DND-41 (cell line): ENCODE measurements at regions not wholly inside any gene's neighbourhood (a gene's known extent, or its start where the extent isn't known, plus 50 kb on each side); places are given as distances from the start of the nearest gene placed in this dataset.

Experiments
- ATAC-seq: fragments of 200-7000 bp; cut with Tn5 transposase; 3 replicates; pipeline ENCODE4 v1.9.1; 2021; ENCODE audit warnings: low read depth; ENCODE audit not compliant: insufficient read depth
- DNase-seq: peaks from one replicate; pipeline ENCODE4 v3.0.0-alpha.2; 2020
- H2AFZ ChIP-seq: 2 replicates; pipeline ENCODE4 v1.6.0; 2012; ENCODE audit warnings: low read depth, low read length
- H3K27ac ChIP-seq: 2 replicates; pipeline ENCODE4 v1.5.1; 2012; ENCODE audit warnings: low read length, inconsistent platforms
- H3K27me3 ChIP-seq: fragments of 200-600 bp; sonication (generic); 2 replicates; pipeline ENCODE4 v1.6.0; 2012; ENCODE audit warnings: low read length, mild to moderate bottlenecking, inconsistent platforms; ENCODE audit not compliant: insufficient read depth, poor library complexity
- H3K36me3 ChIP-seq: 2 replicates; pipeline ENCODE4 v1.5.1; 2012; ENCODE audit warnings: low read length, inconsistent platforms; ENCODE audit not compliant: insufficient read depth
- H3K4me1 ChIP-seq: 2 replicates; pipeline ENCODE4 v1.5.1; 2012; ENCODE audit warnings: mild to moderate bottlenecking, low read length; ENCODE audit not compliant: insufficient read depth
- H3K4me2 ChIP-seq: 2 replicates; pipeline ENCODE4 v1.6.0; 2012; ENCODE audit warnings: mild to moderate bottlenecking, moderate library complexity, low read length, inconsistent platforms; ENCODE audit not compliant: insufficient read depth
- H3K4me3 ChIP-seq, 2 experiments: fragments of 200-600 bp in 1 of 2; shearing (Covaris generic) in 1 of 2; 2 replicates each; pipeline ENCODE4 v1.5.1; 2012 to 2016; ENCODE audit warnings: inconsistent platforms in 2 of 2, low read length in 2 of 2, mild to moderate bottlenecking in 2 of 2, low read depth in 1 of 2, moderate library complexity in 1 of 2
- H3K79me2 ChIP-seq: 2 replicates; pipeline ENCODE4 v1.6.0; 2012; ENCODE audit warnings: low read length, inconsistent platforms; ENCODE audit not compliant: insufficient read depth
- H3K9ac ChIP-seq: 2 replicates; pipeline ENCODE4 v1.6.0; 2012; ENCODE audit warnings: low read depth, mild to moderate bottlenecking, inconsistent platforms, low read length, moderate library complexity
- H3K9me3 ChIP-seq: 2 replicates; pipeline ENCODE4 v1.5.1; 2012; ENCODE audit warnings: low read length, moderate library complexity, mild to moderate bottlenecking, inconsistent platforms; ENCODE audit not compliant: insufficient read depth, severe bottlenecking
- H4K20me1 ChIP-seq: 2 replicates; pipeline ENCODE4 v1.6.0; 2012; ENCODE audit warnings: low read length; ENCODE audit not compliant: insufficient read depth
- EZH2 ChIP-seq: IDR thresholded peaks from 3 replicates; pipeline ENCODE4 v1.6.1; 2012; ENCODE audit warnings: borderline replicate concordance, low read depth, mild to moderate bottlenecking, moderate library complexity, low read length, inconsistent platforms; ENCODE audit not compliant: severe bottlenecking
- TF ChIP-seq, protein P1 (sequence below): IDR thresholded peaks from 2 replicates; pipeline ENCODE4 v1.5.1; 2012; ENCODE audit warnings: borderline replicate concordance, low read length, moderate library complexity, mild to moderate bottlenecking; ENCODE audit not compliant: poor library complexity, severe bottlenecking; ENCODE audit errors: extremely low read depth

DNA sequence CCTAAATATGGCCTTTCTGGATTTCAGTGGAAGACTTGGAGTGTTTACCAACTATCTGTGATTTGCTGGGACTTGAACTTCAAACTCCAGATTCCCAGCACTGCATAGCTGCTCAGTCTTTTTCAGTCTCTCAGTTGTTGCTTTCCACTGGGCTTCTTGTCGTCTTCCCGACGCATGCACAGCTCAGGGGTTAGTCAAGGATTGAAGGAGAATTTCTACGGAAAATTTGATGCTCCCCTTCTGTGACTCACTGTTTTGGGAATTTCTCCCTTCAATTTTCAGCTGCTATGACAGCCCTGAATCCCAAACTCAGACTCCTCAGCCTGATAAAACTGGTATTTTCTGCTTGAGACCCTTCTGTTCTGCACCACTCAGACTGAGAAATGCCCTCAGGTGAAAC, 91.7 kb downstream of the CYP26A1 start:
- H3K4me1 ChIP-seq: no peaks in the 10 kb centered on the region
- H4K20me1 ChIP-seq: no peaks in the 10 kb centered on the region
- no peak overlapping the region for H2AFZ ChIP-seq
- H3K79me2 ChIP-seq: no peaks in the 10 kb centered on the region
- no peak overlapping the region for H3K4me3 ChIP-seq
- H3K9ac ChIP-seq: no peak overlapping the region
- no peak overlapping the region for H3K4me2 ChIP-seq
- DNase-seq (no peak), ATAC-seq (no peak)
- TF ChIP-seq, protein P1, sequence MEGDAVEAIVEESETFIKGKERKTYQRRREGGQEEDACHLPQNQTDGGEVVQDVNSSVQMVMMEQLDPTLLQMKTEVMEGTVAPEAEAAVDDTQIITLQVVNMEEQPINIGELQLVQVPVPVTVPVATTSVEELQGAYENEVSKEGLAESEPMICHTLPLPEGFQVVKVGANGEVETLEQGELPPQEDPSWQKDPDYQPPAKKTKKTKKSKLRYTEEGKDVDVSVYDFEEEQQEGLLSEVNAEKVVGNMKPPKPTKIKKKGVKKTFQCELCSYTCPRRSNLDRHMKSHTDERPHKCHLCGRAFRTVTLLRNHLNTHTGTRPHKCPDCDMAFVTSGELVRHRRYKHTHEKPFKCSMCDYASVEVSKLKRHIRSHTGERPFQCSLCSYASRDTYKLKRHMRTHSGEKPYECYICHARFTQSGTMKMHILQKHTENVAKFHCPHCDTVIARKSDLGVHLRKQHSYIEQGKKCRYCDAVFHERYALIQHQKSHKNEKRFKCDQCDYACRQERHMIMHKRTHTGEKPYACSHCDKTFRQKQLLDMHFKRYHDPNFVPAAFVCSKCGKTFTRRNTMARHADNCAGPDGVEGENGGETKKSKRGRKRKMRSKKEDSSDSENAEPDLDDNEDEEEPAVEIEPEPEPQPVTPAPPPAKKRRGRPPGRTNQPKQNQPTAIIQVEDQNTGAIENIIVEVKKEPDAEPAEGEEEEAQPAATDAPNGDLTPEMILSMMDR: no peak
- TF ChIP-seq EZH2: no peak
- H3K27me3 ChIP-seq: no peaks in the 10 kb centered on the region
- no peaks in the 10 kb centered on the region for H3K36me3 ChIP-seq
- H3K27ac ChIP-seq: no peak overlapping the region
- peaks cover 3% of the 10 kb centered on the region for H3K9me3 ChIP-seq

DNA sequence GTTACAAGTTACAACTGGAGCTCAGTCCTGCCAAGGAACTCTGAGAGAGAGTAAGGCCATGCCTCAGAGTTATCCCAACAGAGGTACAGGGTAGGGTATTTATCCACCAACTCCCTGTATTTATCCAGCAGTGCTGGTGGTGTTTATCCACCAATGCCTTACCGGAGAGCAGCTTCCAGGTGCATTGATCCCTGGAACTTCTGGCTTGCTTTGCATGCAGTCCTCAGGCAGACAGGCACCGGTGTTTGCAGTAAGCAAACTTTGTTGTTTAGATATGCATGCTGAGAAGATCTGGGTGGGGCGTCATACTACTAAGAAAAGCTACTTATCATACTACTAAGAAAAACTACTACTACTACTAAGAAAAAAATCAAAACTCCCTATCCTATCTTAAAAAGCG, 92.4 kb downstream of the CYP26A1 start:
- Histone ChIP-seq H3K79me2 (no peaks in the 10 kb centered on the region), H3K4me2 (no peak overlapping the region), H3K9me3 (peaks cover 7% of the 10 kb centered on the region), H3K4me3 (no peak overlapping the region), H3K4me1 (no peaks in the 10 kb centered on the region), H3K27me3 (no peaks in the 10 kb centered on the region), H2AFZ (no peak overlapping the region), H3K27ac (no peak overlapping the region), H3K9ac (no peak overlapping the region), H4K20me1 (no peaks in the 10 kb centered on the region), H3K36me3 (no peaks in the 10 kb centered on the region)
- DNase-seq: no peak
- TF ChIP-seq EZH2: no peak
- TF ChIP-seq, protein P1: no peak
- ATAC-seq: no peak

DNA sequence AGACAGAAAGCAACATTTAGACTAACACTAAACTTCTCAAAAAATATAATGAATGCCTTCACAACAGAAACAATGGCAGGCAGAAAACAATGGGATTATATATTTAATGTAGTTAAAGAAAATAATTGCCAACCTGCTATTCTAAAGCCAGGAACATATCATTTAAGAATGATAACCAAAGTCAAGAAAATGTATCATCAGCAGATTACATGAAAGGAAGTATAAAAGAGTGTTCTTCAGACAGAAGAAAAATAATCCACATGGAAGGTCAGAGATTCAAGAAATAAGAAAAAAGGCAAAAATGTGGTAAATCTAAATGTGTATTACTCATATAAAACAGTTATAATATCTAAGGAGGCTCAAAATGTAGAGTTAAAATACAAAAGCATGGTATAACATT, 98.1 kb downstream of the CYP26A1 start:
- Histone ChIP-seq H2AFZ (no peak overlapping the region), H3K27me3 (no peaks in the 10 kb centered on the region), H3K4me2 (no peak overlapping the region), H3K79me2 (no peaks in the 10 kb centered on the region), H3K27ac (no peak overlapping the region), H3K9ac (no peak overlapping the region), H3K9me3 (peaks cover 7% of the 10 kb centered on the region), H3K4me3 (no peak overlapping the region), H3K4me1 (no peaks in the 10 kb centered on the region), H3K36me3 (no peaks in the 10 kb centered on the region), H4K20me1 (no peaks in the 10 kb centered on the region)
- ATAC-seq (no peak), DNase-seq (no peak)
- TF ChIP-seq, protein P1: no peak
- no peak for TF ChIP-seq EZH2
